Mesendoderm (in vitro differentiated cells): ENCODE measurements at regions not wholly inside any gene's neighbourhood (a gene's known extent, or its start where the extent isn't known, plus 50 kb on each side); places are given as distances from the start of the nearest gene placed in this dataset.
"Not testable (repeated sequence)": the region's sequence is repeated elsewhere in the genome, so short reads cannot be mapped to it uniquely, and the experiment has no call there.

Experiments used
- DNase-seq: peaks from one replicate; pipeline ENCODE4 v3.0.0; 2013
- H2AK5ac ChIP-seq: 2 replicates; pipeline ENCODE4 v1.6.1; 2013; ENCODE audit warnings: low read length, inconsistent platforms
- H2BK120ac ChIP-seq: 2 replicates; pipeline ENCODE4 v1.6.1; 2013; ENCODE audit warnings: low read depth, mild to moderate bottlenecking, low read length, moderate library complexity, mixed read lengths
- H2BK15ac ChIP-seq: replicated peaks from 2 replicates; pipeline ENCODE4 v1.6.1; 2013; ENCODE audit warnings: low read depth, mild to moderate bottlenecking, moderate library complexity
- H2BK5ac ChIP-seq: 2 replicates; pipeline ENCODE4 v1.6.1; 2013; ENCODE audit warnings: low read length, inconsistent platforms
- H3K18ac ChIP-seq: 2 replicates; pipeline ENCODE4 v1.6.1; 2013; ENCODE audit warnings: mild to moderate bottlenecking, low read length, mixed read lengths
- H3K23ac ChIP-seq: one replicate; pipeline ENCODE4 v1.6.1; 2013; ENCODE audit warnings: low read length
- H3K27ac ChIP-seq: 2 replicates; pipeline ENCODE4 v1.5.1; 2013; ENCODE audit warnings: low read depth, mild to moderate bottlenecking, inconsistent platforms, low read length, moderate library complexity
- H3K27me3 ChIP-seq: 2 replicates; pipeline ENCODE4 v1.6.1; 2013; ENCODE audit warnings: low read length, control low read depth, mild to moderate bottlenecking, inconsistent platforms; ENCODE audit not compliant: insufficient read depth, poor library complexity
- H3K36me3 ChIP-seq: 2 replicates; pipeline ENCODE4 v1.6.1; 2013; ENCODE audit warnings: low read length, inconsistent platforms; ENCODE audit not compliant: control insufficient read depth, insufficient read depth
- H3K4ac ChIP-seq: one replicate; pipeline ENCODE4 v1.6.1; 2013; ENCODE audit warnings: low read depth, mild to moderate bottlenecking, low read length, moderate library complexity
- H3K4me1 ChIP-seq: 2 replicates; pipeline ENCODE4 v1.6.1; 2013; ENCODE audit warnings: low read depth, low read length, inconsistent platforms; ENCODE audit not compliant: control insufficient read depth
- H3K4me2 ChIP-seq: 2 replicates; pipeline ENCODE4 v1.6.1; 2013; ENCODE audit warnings: low read length
- H3K4me3 ChIP-seq: 2 replicates; pipeline ENCODE4 v1.5.1; 2013; ENCODE audit warnings: mild to moderate bottlenecking, low read length
- H3K56ac ChIP-seq: one replicate; pipeline ENCODE4 v1.6.1; 2013; ENCODE audit warnings: low read length
- H3K79me1 ChIP-seq: 2 replicates; pipeline ENCODE4 v1.6.1; 2013; ENCODE audit warnings: low read length, inconsistent platforms
- H3K79me2 ChIP-seq: 2 replicates; pipeline ENCODE4 v1.6.1; 2013; ENCODE audit warnings: mild to moderate bottlenecking, low read length; ENCODE audit not compliant: control insufficient read depth, insufficient read depth
- H3K9ac ChIP-seq: 2 replicates; pipeline ENCODE4 v1.6.1; 2013; ENCODE audit warnings: low read length, inconsistent platforms
- H4K5ac ChIP-seq: one replicate; pipeline ENCODE4 v1.6.1; 2013; ENCODE audit warnings: low read length
- H4K8ac ChIP-seq: one replicate; pipeline ENCODE4 v1.6.1; 2013; ENCODE audit warnings: low read depth, mild to moderate bottlenecking, control low read depth, low read length, moderate library complexity
- WGBS: extraction: QIAGEN DNeasy Blood & Tissue Kit; methylation state at CpG from one replicate; pipeline ENCODE4 v1.1.7; 2013; ENCODE audit warnings: low lambda C conversion rate, missing lambda C conversion rate; ENCODE audit not compliant: insufficient coverage; ENCODE audit errors: extremely low coverage; 5-methylcytosine and 5-hydroxymethylcytosine counted together

DNA sequence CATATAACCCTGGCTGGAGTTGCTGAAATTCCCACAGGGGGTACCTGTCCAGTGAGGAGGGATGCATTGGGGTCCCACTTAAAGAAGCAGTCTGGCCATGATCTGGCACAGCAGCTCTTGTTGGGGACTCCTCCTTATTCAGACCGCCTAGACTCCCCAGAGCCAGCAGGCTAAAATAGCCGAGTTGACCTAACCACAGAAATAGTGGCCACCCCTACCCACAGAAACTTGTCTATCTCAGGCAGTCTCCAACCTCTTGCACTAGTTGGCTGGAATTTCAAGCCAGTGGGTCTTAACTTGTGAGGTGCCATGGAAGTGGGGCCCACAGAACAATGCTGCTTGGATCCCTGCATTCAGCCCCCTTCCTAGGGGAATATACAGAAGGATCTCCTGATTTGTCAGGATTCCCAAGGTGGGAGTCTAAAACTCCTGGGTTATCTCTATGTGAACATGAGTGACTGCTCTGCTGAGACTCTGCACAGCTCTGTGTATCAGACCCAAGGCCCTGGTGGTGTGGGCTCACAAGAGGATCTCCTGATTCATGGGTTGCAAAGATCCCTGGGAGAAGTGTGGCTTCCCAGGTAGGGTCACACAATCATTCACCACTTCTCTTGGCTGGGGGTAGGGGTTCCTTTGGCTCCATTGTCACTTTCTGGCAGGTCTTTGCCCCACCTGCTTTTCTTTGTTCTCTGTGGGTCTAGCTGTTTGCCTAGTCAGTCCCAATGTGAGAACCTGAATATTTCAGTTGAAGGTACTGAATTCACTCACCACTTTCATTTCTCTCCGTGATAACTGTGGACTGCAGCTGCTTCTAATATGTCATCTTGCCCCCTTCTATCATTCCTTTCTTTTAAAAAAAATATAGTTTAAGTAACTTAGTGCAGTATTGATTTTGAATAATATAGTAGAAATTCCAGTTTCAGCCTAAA lies 65.5 kb upstream of the CLVS2 start:
- Histone ChIP-seq H3K79me2 (no peaks in the 10 kb centered on the region), H3K79me1 (no peaks in the 10 kb centered on the region), H3K27me3 (no peaks in the 10 kb centered on the region), H2AK5ac (no peak overlapping the region), H3K4me3 (no peak overlapping the region), H2BK15ac (no peak overlapping the region), H3K18ac (no peak overlapping the region), H3K56ac (no peak overlapping the region), H3K4me2 (no peak overlapping the region), H3K23ac (no peak overlapping the region), H3K27ac (no peak overlapping the region), H4K5ac (no peak overlapping the region), H2BK5ac (no peak overlapping the region), H3K4ac (no peak overlapping the region), H3K9ac (no peak overlapping the region), H3K36me3 (no peaks in the 10 kb centered on the region), H2BK120ac (no peak overlapping the region), H3K4me1 (no peaks in the 10 kb centered on the region), H4K8ac (no peak overlapping the region)
- WGBS: no CpG with 5 or more reads among the region's 3 CpGs
- no peak for DNase-seq

- H3K9ac ChIP-seq: no peak overlapping the region
- no peak overlapping the region for H3K18ac ChIP-seq
- H2BK5ac ChIP-seq: no peak overlapping the region
- H3K36me3 ChIP-seq: no peaks in the 10 kb centered on the region
- no peak overlapping the region for H2AK5ac ChIP-seq
- no peak overlapping the region for H2BK120ac ChIP-seq
- H3K27ac ChIP-seq: no peak overlapping the region
- no peak for DNase-seq
- H4K8ac ChIP-seq: no peak overlapping the region
- no peaks in the 10 kb centered on the region for H3K79me1 ChIP-seq
- H3K4me3 ChIP-seq: no peak overlapping the region
- H3K79me2 ChIP-seq: no peaks in the 10 kb centered on the region
- H3K4me1 ChIP-seq: no peaks in the 10 kb centered on the region
- no peak overlapping the region for H3K56ac ChIP-seq
- no peak overlapping the region for H4K5ac ChIP-seq
- no peaks in the 10 kb centered on the region for H3K27me3 ChIP-seq
- H3K4ac ChIP-seq: no peak overlapping the region
- no peak overlapping the region for H2BK15ac ChIP-seq
- no peak overlapping the region for H3K4me2 ChIP-seq
- H3K23ac ChIP-seq: no peak overlapping the region
These were observed 64.1 kb upstream of the CLVS2 start for GRCh38 chr6:122931916-122932315.

DNA sequence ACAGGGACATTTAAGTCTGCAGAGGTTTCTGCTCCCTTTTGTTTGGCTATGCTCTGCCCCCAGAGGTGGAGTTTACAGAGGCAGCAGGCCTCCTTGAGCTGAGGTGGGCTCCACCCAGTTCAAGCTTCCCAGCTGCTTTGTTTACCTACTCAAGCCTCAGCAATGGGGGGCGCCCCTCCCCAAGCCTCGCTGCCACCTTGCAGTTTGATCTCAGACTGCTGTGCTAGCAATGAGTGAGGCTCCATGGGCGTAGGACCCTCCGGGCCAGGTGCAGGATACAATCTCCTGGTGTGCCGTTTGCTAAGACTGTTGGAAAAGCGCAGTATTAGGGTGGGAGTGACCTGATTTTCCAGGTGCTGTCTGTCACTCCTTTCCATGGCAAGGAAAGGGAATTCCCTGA lies 51.1 kb upstream of the CLVS2 start:
- H3K4me2 ChIP-seq, H3K18ac ChIP-seq, H3K27ac ChIP-seq, H3K79me1 ChIP-seq, H4K8ac ChIP-seq, H3K4me3 ChIP-seq, H3K79me2 ChIP-seq, H4K5ac ChIP-seq, H3K56ac ChIP-seq, H3K9ac ChIP-seq, H2AK5ac ChIP-seq, H3K27me3 ChIP-seq, H3K36me3 ChIP-seq, H3K4me1 ChIP-seq, H2BK15ac ChIP-seq, H2BK120ac ChIP-seq, H3K4ac ChIP-seq, DNase-seq, H3K23ac ChIP-seq, H2BK5ac ChIP-seq: not testable (repeated sequence)
- WGBS: no CpG with 5 or more reads among the region's 6 CpGs
